GM23338 (cell line): ENCODE measurements at regions not wholly inside any gene's neighbourhood (a gene's known extent, or its start where the extent isn't known, plus 50 kb on each side); places are given as distances from the start of the nearest gene placed in this dataset.

ENCODE experiments used
- ATAC-seq: fragments of 200-7000 bp; cut with Tn5 transposase; 3 replicates; pipeline ENCODE4 v1.9.1; 2020
- DNase-seq: peaks from one replicate; pipeline ENCODE4 v3.0.0-alpha.2; 2015; ENCODE audit warnings: low spot score
- H2AFZ ChIP-seq: fragments of 200-600 bp; sonication (generic); 2 replicates; pipeline ENCODE4 v1.8.0; 2016; ENCODE audit warnings: antibody characterized with exemption, mild to moderate bottlenecking, moderate library complexity
- H3F3A ChIP-seq: fragments of 200-600 bp; sonication (generic); replicated peaks from 2 replicates; pipeline ENCODE4 v1.8.0; 2017; ENCODE audit warnings: antibody characterized with exemption, mixed run types, low read depth
- H3K27ac ChIP-seq: fragments of 200-600 bp; sonication (generic); 2 replicates; pipeline ENCODE4 v1.6.1; 2016; ENCODE audit warnings: low read depth
- H3K27me3 ChIP-seq: fragments of 200-600 bp; sonication (generic); 2 replicates; pipeline ENCODE4 v1.8.0; 2016; ENCODE audit warnings: mild to moderate bottlenecking, mixed run types, moderate library complexity; ENCODE audit not compliant: insufficient read depth
- H3K36me3 ChIP-seq: fragments of 200-600 bp; sonication (generic); 2 replicates; pipeline ENCODE4 v1.8.0; 2016; ENCODE audit warnings: mild to moderate bottlenecking; ENCODE audit not compliant: insufficient read depth
- H3K4me1 ChIP-seq: fragments of 200-600 bp; sonication (generic); 2 replicates; pipeline ENCODE4 v1.8.0; 2016; ENCODE audit warnings: mild to moderate bottlenecking, moderate library complexity; ENCODE audit not compliant: insufficient read depth
- H3K4me2 ChIP-seq: fragments of 200-600 bp; sonication (generic); 2 replicates; pipeline ENCODE4 v1.7.1; 2017; ENCODE audit warnings: mixed run types
- H3K4me3 ChIP-seq: fragments of 200-600 bp; sonication (generic); 2 replicates; pipeline ENCODE4 v1.6.1; 2016; ENCODE audit warnings: mixed run types
- H3K79me2 ChIP-seq: fragments of 200-600 bp; sonication (generic); replicated peaks from 2 replicates; pipeline ENCODE4 v1.8.0; 2017; ENCODE audit warnings: mild to moderate bottlenecking; ENCODE audit not compliant: insufficient read depth
- H3K9me2 ChIP-seq: fragments of 200-600 bp; sonication (generic); 2 replicates; pipeline ENCODE4 v1.8.0; 2017; ENCODE audit not compliant: insufficient read depth
- H4K20me1 ChIP-seq: fragments of 200-600 bp; sonication (generic); replicated peaks from 2 replicates; pipeline ENCODE4 v1.8.0; 2017; ENCODE audit warnings: mild to moderate bottlenecking; ENCODE audit not compliant: insufficient read depth
- H3K27ac Mint-ChIP-seq: 2 replicates; pipeline ENCODE4 v1.8.0; 2020; ENCODE audit warnings: inconsistent platforms, mild to moderate bottlenecking, moderate library complexity, mixed read lengths
- H3K27me3 Mint-ChIP-seq: 3 replicates; pipeline ENCODE4 v1.8.0; 2022; ENCODE audit warnings: low read depth, mild to moderate bottlenecking, moderate library complexity, mixed read lengths, inconsistent platforms; ENCODE audit not compliant: insufficient read depth, poor library complexity
- H3K36me3 Mint-ChIP-seq: 3 replicates; pipeline ENCODE4 v1.8.0; 2021; ENCODE audit warnings: low read depth, mild to moderate bottlenecking, inconsistent platforms, moderate library complexity, mixed read lengths
- H3K4me1 Mint-ChIP-seq: 3 replicates; pipeline ENCODE4 v1.8.0; 2020; ENCODE audit warnings: mild to moderate bottlenecking, inconsistent platforms, mixed read lengths
- H3K4me3 Mint-ChIP-seq: 3 replicates; pipeline ENCODE4 v1.8.0; 2021; ENCODE audit warnings: moderate library complexity, mild to moderate bottlenecking, inconsistent platforms, mixed read lengths
- H3K9me3 Mint-ChIP-seq: 3 replicates; pipeline ENCODE4 v1.8.0; 2020; ENCODE audit warnings: moderate library complexity, mild to moderate bottlenecking, inconsistent platforms, mixed read lengths
- CREB1 ChIP-seq: fragments of 250-450 bp; sonication (Bioruptor Pico); IDR thresholded peaks from 2 replicates; pipeline ENCODE4 v1.5.0; 2020; ENCODE audit warnings: low read depth, mild to moderate bottlenecking, moderate library complexity
- NANOG ChIP-seq: IDR thresholded peaks from 2 replicates; pipeline ENCODE4 v1.6.1; 2016; ENCODE audit warnings: antibody characterized with exemption, borderline replicate concordance
- POLR2AphosphoS5 ChIP-seq: IDR thresholded peaks from 2 replicates; pipeline ENCODE4 v1.6.1; 2016; ENCODE audit warnings: antibody characterized with exemption, low read depth
- ZNF331 ChIP-seq: fragments of 250-450 bp; sonication (Bioruptor Pico); IDR thresholded peaks from 2 replicates; pipeline ENCODE4 v1.5.0; 2020; ENCODE audit warnings: low read depth, mild to moderate bottlenecking, moderate library complexity
- TF ChIP-seq, protein P1 (sequence below): IDR thresholded peaks from one replicate; pipeline ENCODE4 v1.6.1; 2018; ENCODE audit warnings: antibody characterized with exemption; ENCODE audit not compliant: unreplicated experiment
- TF ChIP-seq, protein P2 (sequence below): IDR thresholded peaks from 2 replicates; pipeline ENCODE4 v1.6.1; 2016; ENCODE audit warnings: antibody characterized with exemption
- TF ChIP-seq, protein P3 (sequence below): fragments of 250-450 bp; sonication (Bioruptor Pico); IDR thresholded peaks from 2 replicates; pipeline ENCODE4 v1.5.0; 2020; ENCODE audit warnings: mild to moderate bottlenecking, moderate library complexity

DNA sequence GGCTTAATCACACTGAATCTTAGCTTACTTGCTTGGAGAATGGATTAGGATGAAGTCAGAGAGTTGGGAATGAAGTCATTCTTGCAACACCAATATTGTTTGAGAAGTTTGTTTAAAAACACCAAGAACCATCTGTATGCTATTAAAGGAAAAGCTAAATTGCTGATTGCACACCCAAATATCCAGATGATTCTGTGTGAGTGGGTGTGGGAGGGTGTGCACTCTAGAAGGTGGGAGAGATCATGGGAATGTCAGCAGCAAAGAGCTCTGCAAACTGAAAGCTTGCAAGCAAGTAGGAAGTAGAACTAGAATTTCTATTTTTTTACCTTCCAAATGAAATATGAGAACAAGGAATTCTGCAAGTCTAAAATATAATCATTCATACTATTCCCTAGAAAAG, 364.9 kb downstream of the NR2F2 start:
- Histone ChIP-seq H3K27ac (no peak overlapping the region), H3K9me2 (no peaks in the 10 kb centered on the region), H3K79me2 (no peaks in the 10 kb centered on the region), H3F3A (no peaks in the 10 kb centered on the region; the same call in 1 of the 2 replicates), H3K4me3 (no peak overlapping the region), H4K20me1 (no peaks in the 10 kb centered on the region), H3K4me2 (no peak overlapping the region), H3K27me3 (no peaks in the 10 kb centered on the region), H2AFZ (no peak overlapping the region), H3K36me3 (no peaks in the 10 kb centered on the region), H3K4me1 (peaks cover 18% of the 10 kb centered on the region)
- Mint-ChIP-seq H3K4me1 (peaks cover 15% of the 10 kb centered on the region), H3K27me3 (no peaks in the 10 kb centered on the region), H3K36me3 (no peaks in the 10 kb centered on the region), H3K4me3 (no peak overlapping the region), H3K27ac (no peak overlapping the region), H3K9me3 (no peaks in the 10 kb centered on the region)
- ATAC-seq, result no peak
- DNase-seq, result no peak
- TF ChIP-seq, protein P1, sequence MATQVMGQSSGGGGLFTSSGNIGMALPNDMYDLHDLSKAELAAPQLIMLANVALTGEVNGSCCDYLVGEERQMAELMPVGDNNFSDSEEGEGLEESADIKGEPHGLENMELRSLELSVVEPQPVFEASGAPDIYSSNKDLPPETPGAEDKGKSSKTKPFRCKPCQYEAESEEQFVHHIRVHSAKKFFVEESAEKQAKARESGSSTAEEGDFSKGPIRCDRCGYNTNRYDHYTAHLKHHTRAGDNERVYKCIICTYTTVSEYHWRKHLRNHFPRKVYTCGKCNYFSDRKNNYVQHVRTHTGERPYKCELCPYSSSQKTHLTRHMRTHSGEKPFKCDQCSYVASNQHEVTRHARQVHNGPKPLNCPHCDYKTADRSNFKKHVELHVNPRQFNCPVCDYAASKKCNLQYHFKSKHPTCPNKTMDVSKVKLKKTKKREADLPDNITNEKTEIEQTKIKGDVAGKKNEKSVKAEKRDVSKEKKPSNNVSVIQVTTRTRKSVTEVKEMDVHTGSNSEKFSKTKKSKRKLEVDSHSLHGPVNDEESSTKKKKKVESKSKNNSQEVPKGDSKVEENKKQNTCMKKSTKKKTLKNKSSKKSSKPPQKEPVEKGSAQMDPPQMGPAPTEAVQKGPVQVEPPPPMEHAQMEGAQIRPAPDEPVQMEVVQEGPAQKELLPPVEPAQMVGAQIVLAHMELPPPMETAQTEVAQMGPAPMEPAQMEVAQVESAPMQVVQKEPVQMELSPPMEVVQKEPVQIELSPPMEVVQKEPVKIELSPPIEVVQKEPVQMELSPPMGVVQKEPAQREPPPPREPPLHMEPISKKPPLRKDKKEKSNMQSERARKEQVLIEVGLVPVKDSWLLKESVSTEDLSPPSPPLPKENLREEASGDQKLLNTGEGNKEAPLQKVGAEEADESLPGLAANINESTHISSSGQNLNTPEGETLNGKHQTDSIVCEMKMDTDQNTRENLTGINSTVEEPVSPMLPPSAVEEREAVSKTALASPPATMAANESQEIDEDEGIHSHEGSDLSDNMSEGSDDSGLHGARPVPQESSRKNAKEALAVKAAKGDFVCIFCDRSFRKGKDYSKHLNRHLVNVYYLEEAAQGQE, result no peak
- TF ChIP-seq POLR2AphosphoS5 (no peak), CREB1 (CRISPR knock-in tag) (no peak), ZNF331 (CRISPR knock-in tag) (no peak)
- TF ChIP-seq, protein P2, sequence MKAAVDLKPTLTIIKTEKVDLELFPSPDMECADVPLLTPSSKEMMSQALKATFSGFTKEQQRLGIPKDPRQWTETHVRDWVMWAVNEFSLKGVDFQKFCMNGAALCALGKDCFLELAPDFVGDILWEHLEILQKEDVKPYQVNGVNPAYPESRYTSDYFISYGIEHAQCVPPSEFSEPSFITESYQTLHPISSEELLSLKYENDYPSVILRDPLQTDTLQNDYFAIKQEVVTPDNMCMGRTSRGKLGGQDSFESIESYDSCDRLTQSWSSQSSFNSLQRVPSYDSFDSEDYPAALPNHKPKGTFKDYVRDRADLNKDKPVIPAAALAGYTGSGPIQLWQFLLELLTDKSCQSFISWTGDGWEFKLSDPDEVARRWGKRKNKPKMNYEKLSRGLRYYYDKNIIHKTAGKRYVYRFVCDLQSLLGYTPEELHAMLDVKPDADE, result no peak

DNA sequence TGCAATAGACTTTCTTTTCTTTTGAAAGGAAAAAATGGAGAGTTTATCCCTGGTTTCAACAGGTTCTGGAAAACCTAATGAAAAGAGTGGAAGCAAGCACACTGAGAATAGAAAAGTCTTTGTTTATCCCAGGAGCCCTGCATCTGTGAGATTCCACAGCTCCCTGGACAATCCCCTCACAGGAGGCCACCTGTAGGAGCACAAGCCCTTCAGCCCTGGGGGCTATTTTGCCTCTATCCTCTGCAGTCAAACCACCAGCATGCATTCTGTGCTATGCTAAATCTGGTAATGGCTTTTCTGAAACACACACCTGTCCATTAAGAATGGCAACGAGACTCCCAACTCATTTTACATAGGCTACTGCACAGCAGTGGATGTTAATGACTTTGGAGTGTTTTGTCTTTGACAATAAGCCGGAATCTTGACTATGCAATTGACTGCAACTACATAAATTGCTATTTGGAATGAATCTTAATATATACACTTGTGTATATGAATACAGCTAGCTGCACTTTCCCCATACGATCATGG, 369.4 kb downstream of the NR2F2 start:
- no peak overlapping the region for H2AFZ ChIP-seq
- no peaks in the 10 kb centered on the region; the same call in 1 of the 2 replicates for H3F3A ChIP-seq
- peaks cover 63% of the 10 kb centered on the region for H3K4me1 ChIP-seq
- no peaks in the 10 kb centered on the region for H3K9me2 ChIP-seq
- peaks cover 59% of the 10 kb centered on the region for H3K4me1 Mint-ChIP-seq
- no peaks in the 10 kb centered on the region for H3K79me2 ChIP-seq
- H3K4me3 ChIP-seq, result no peak overlapping the region
- no peak overlapping the region for H3K27ac Mint-ChIP-seq
- no peaks in the 10 kb centered on the region for H3K9me3 Mint-ChIP-seq
- H3K27me3 ChIP-seq, result no peaks in the 10 kb centered on the region
- H3K36me3 Mint-ChIP-seq, result no peaks in the 10 kb centered on the region
- DNase-seq, result peak; percentile 68
- no peak overlapping the region for H3K4me3 Mint-ChIP-seq
- TF ChIP-seq, protein P3, sequence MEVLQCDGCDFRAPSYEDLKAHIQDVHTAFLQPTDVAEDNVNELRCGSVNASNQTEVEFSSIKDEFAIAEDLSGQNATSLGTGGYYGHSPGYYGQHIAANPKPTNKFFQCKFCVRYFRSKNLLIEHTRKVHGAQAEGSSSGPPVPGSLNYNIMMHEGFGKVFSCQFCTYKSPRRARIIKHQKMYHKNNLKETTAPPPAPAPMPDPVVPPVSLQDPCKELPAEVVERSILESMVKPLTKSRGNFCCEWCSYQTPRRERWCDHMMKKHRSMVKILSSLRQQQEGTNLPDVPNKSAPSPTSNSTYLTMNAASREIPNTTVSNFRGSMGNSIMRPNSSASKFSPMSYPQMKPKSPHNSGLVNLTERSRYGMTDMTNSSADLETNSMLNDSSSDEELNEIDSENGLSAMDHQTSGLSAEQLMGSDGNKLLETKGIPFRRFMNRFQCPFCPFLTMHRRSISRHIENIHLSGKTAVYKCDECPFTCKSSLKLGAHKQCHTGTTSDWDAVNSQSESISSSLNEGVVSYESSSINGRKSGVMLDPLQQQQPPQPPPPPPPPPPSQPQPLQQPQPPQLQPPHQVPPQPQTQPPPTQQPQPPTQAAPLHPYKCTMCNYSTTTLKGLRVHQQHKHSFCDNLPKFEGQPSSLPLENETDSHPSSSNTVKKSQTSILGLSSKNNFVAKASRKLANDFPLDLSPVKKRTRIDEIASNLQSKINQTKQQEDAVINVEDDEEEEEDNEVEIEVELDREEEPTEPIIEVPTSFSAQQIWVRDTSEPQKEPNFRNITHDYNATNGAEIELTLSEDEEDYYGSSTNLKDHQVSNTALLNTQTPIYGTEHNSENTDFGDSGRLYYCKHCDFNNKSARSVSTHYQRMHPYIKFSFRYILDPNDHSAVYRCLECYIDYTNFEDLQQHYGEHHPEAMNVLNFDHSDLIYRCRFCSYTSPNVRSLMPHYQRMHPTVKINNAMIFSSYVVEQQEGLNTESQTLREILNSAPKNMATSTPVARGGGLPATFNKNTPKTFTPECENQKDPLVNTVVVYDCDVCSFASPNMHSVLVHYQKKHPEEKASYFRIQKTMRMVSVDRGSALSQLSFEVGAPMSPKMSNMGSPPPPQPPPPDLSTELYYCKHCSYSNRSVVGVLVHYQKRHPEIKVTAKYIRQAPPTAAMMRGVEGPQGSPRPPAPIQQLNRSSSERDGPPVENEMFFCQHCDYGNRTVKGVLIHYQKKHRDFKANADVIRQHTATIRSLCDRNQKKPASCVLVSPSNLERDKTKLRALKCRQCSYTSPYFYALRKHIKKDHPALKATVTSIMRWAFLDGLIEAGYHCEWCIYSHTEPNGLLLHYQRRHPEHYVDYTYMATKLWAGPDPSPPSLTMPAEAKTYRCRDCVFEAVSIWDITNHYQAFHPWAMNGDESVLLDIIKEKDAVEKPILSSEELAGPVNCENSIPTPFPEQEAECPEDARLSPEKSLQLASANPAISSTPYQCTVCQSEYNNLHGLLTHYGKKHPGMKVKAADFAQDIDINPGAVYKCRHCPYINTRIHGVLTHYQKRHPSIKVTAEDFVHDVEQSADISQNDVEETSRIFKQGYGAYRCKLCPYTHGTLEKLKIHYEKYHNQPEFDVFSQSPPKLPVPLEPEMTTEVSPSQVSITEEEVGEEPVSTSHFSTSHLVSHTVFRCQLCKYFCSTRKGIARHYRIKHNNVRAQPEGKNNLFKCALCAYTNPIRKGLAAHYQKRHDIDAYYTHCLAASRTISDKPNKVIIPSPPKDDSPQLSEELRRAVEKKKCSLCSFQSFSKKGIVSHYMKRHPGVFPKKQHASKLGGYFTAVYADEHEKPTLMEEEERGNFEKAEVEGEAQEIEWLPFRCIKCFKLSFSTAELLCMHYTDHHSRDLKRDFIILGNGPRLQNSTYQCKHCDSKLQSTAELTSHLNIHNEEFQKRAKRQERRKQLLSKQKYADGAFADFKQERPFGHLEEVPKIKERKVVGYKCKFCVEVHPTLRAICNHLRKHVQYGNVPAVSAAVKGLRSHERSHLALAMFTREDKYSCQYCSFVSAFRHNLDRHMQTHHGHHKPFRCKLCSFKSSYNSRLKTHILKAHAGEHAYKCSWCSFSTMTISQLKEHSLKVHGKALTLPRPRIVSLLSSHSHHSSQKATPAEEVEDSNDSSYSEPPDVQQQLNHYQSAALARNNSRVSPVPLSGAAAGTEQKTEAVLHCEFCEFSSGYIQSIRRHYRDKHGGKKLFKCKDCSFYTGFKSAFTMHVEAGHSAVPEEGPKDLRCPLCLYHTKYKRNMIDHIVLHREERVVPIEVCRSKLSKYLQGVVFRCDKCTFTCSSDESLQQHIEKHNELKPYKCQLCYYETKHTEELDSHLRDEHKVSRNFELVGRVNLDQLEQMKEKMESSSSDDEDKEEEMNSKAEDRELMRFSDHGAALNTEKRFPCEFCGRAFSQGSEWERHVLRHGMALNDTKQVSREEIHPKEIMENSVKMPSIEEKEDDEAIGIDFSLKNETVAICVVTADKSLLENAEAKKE (CRISPR knock-in tag), result peak; percentile 90
- TF ChIP-seq NANOG, result peak; percentile 82
- TF ChIP-seq, protein P2, result no peak
- no peaks in the 10 kb centered on the region for H3K36me3 ChIP-seq
- peaks cover 8% of the 10 kb centered on the region for H3K27me3 Mint-ChIP-seq
- peak overlapping the region; percentile 89 for H3K27ac ChIP-seq
- peak overlapping the region; percentile 59 for H3K4me2 ChIP-seq
- no peaks in the 10 kb centered on the region for H4K20me1 ChIP-seq
- ATAC-seq, result peak; percentile 88
